ENCODE measurements at regions not wholly inside any gene's neighbourhood (a gene's known extent, or its start where the extent isn't known, plus 50 kb on each side); places are given as distances from the start of the nearest gene placed in this dataset.

GRCh38 chr22:47901911-47902310 is 1139.5 kb downstream of the TBC1D22A start:
- in situ Hi-C loops (cut with HindIII; ENCODE audit: extremely low pct_ligation_motif_present, low pct_unique_long_range_greater_than_20kb) = no loop called here
- Histone ChIP-seq H3K27ac (ENCODE audit: extremely low read length, insufficient read depth, low read length) (no peak overlapping the region), H3K79me2 (ENCODE audit: insufficient read depth, low read length) (no peaks in the 10 kb centered on the region), H3K4me2 (ENCODE audit: low read depth, low read length) (no peak overlapping the region), H3K36me3 (replicated peaks in 1 of 2; ENCODE audit: control insufficient read depth in 1 of 2, insufficient read depth in 2 of 2, low read length in 2 of 2) (no peaks in the 10 kb centered on the region), H3K27me3 (ENCODE audit: control insufficient read depth in 1 of 2, insufficient read depth in 2 of 2, low read length in 2 of 2) (no peaks in the 10 kb centered on the region; a peak in 1 of 5 replicates), H3K9me3 (ENCODE audit: low read length) (no peaks in the 10 kb centered on the region), H3K9ac (ENCODE audit: insufficient read depth, low read depth, low read length) (no peak overlapping the region), H3K4me3 (replicated peaks in 1 of 3; ENCODE audit: insufficient read depth in 1 of 3, low read depth in 2 of 3, low read length in 3 of 3) (no peak overlapping the region), H4K20me1 (ENCODE audit: insufficient read depth, low read length) (no peaks in the 10 kb centered on the region), H3K4me1 (ENCODE audit: insufficient read depth, low read length) (no peaks in the 10 kb centered on the region), H2AFZ (ENCODE audit: low read length) (no peak overlapping the region)
- intact Hi-C loops (cut with micrococcal nuclease; ENCODE audit: unreplicated experiment) = no loop called here
- FAIRE-seq (no peak), ATAC-seq (no peak), DNase-seq (ENCODE audit: low spot score) (no peak)
- BruUV-seq (replicated peaks) = no TSS peak
- ChIA-PET CTCF (ENCODE audit: low intra/inter-chr PET ratio, low total read pairs) (no interaction called here), POLR2A (no interaction called here)
- 37% methylated on average over 6 of the region's 6 CpGs for WGBS (ENCODE audit: low lambda C conversion rate)
- TF ChIP-seq ZNF333 (CRISPR knock-in tag; IDR thresholded peaks at IDR 0.05; ENCODE audit: borderline replicate concordance) = no peak
- TF ChIP-seq, protein P1, sequence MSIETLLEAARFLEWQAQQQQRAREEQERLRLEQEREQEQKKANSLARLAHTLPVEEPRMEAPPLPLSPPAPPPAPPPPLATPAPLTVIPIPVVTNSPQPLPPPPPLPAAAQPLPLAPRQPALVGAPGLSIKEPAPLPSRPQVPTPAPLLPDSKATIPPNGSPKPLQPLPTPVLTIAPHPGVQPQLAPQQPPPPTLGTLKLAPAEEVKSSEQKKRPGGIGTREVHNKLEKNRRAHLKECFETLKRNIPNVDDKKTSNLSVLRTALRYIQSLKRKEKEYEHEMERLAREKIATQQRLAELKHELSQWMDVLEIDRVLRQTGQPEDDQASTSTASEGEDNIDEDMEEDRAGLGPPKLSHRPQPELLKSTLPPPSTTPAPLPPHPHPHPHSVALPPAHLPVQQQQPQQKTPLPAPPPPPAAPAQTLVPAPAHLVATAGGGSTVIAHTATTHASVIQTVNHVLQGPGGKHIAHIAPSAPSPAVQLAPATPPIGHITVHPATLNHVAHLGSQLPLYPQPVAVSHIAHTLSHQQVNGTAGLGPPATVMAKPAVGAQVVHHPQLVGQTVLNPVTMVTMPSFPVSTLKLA (IDR thresholded peaks at IDR 0.05) = no peak
- TF ChIP-seq ZNF24 (IDR thresholded peaks at IDR 0.05) = no peak
- no peak for TF ChIP-seq ZNF274 (CRISPR knock-in tag; IDR thresholded peaks at IDR 0.05)

GRCh38 chr22:47899894-47900293 is 1137.4 kb downstream of the TBC1D22A start:
- H3K9me3 ChIP-seq (ENCODE audit: low read length) = no peaks in the 10 kb centered on the region
- DNase-seq (ENCODE audit: low spot score) (no peak), ATAC-seq (no peak), FAIRE-seq (no peak)
- in situ Hi-C loops (cut with HindIII; ENCODE audit: extremely low pct_ligation_motif_present, low pct_unique_long_range_greater_than_20kb) (no loop called here), intact Hi-C loops (cut with micrococcal nuclease; ENCODE audit: unreplicated experiment) (no loop called here)
- H3K79me2 ChIP-seq (ENCODE audit: insufficient read depth, low read length) = no peaks in the 10 kb centered on the region
- 5% methylated on average over 8 of the region's 8 CpGs for WGBS (ENCODE audit: low lambda C conversion rate)
- H3K9ac ChIP-seq (ENCODE audit: insufficient read depth, low read depth, low read length) = no peak overlapping the region
- no peak overlapping the region for H3K27ac ChIP-seq (ENCODE audit: extremely low read length, insufficient read depth, low read length)
- no peaks in the 10 kb centered on the region for H4K20me1 ChIP-seq (ENCODE audit: insufficient read depth, low read length)
- H3K4me2 ChIP-seq (ENCODE audit: low read depth, low read length) = no peak overlapping the region
- H2AFZ ChIP-seq (ENCODE audit: low read length) = no peak overlapping the region
- no TSS peak for BruUV-seq (replicated peaks)
- no peaks in the 10 kb centered on the region for H3K27me3 ChIP-seq (ENCODE audit: control insufficient read depth in 1 of 2, insufficient read depth in 2 of 2, low read length in 2 of 2)
- POLR2A ChIA-PET = no interaction called here
- no peaks in the 10 kb centered on the region for H3K36me3 ChIP-seq (replicated peaks in 1 of 2; ENCODE audit: control insufficient read depth in 1 of 2, insufficient read depth in 2 of 2, low read length in 2 of 2)
- no peak overlapping the region for H3K4me3 ChIP-seq (replicated peaks in 1 of 3; ENCODE audit: insufficient read depth in 1 of 3, low read depth in 2 of 3, low read length in 3 of 3)
- H3K4me1 ChIP-seq (ENCODE audit: insufficient read depth, low read length) = no peaks in the 10 kb centered on the region
- CTCF ChIA-PET (ENCODE audit: low intra/inter-chr PET ratio, low total read pairs) = no interaction called here
- TF ChIP-seq KAT8 (CRISPR knock-in tag; IDR thresholded peaks at IDR 0.05) = no peak
- TF ChIP-seq TRAFD1 (CRISPR knock-in tag; IDR thresholded peaks at IDR 0.05; ENCODE audit: borderline replicate concordance) = no peak
- no peak for TF ChIP-seq PHB2 (IDR thresholded peaks at IDR 0.05; ENCODE audit: partially characterized antibody)
- TF ChIP-seq GATA4 (IDR thresholded peaks at IDR 0.05; ENCODE audit: borderline replicate concordance, low read depth) = no peak
- no peak for TF ChIP-seq ZNF724P (CRISPR knock-in tag; IDR thresholded peaks at IDR 0.05; ENCODE audit: borderline replicate concordance)
- TF ChIP-seq ZBTB7B (CRISPR knock-in tag; IDR thresholded peaks at IDR 0.05) = no peak
- TF ChIP-seq, protein P2, sequence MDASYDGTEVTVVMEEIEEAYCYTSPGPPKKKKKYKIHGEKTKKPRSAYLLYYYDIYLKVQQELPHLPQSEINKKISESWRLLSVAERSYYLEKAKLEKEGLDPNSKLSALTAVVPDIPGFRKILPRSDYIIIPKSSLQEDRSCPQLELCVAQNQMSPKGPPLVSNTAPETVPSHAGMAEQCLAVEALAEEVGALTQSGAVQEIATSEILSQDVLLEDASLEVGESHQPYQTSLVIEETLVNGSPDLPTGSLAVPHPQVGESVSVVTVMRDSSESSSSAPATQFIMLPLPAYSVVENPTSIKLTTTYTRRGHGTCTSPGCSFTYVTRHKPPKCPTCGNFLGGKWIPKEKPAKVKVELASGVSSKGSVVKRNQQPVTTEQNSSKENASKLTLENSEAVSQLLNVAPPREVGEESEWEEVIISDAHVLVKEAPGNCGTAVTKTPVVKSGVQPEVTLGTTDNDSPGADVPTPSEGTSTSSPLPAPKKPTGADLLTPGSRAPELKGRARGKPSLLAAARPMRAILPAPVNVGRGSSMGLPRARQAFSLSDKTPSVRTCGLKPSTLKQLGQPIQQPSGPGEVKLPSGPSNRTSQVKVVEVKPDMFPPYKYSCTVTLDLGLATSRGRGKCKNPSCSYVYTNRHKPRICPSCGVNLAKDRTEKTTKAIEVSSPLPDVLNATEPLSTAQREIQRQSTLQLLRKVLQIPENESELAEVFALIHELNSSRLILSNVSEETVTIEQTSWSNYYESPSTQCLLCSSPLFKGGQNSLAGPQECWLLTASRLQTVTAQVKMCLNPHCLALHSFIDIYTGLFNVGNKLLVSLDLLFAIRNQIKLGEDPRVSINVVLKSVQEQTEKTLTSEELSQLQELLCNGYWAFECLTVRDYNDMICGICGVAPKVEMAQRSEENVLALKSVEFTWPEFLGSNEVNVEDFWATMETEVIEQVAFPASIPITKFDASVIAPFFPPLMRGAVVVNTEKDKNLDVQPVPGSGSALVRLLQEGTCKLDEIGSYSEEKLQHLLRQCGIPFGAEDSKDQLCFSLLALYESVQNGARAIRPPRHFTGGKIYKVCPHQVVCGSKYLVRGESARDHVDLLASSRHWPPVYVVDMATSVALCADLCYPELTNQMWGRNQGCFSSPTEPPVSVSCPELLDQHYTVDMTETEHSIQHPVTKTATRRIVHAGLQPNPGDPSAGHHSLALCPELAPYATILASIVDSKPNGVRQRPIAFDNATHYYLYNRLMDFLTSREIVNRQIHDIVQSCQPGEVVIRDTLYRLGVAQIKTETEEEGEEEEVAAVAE (CRISPR knock-in tag; IDR thresholded peaks at IDR 0.05; ENCODE audit: borderline replicate concordance) = no peak

Data from HepG2 (cell line).